Fibroblast of mammary gland (primary cell): ENCODE measurements at regions not wholly inside any gene's neighbourhood (a gene's known extent, or its start where the extent isn't known, plus 50 kb on each side); places are given as distances from the start of the nearest gene placed in this dataset.
"Not testable (repeated sequence)": the region's sequence is repeated elsewhere in the genome, so short reads cannot be mapped to it uniquely, and the experiment has no call there.

Experiments
- DNase-seq: peaks from one replicate; pipeline ENCODE4 v3.0.0-alpha.2; 2010; ENCODE audit warnings: low read depth
- H3K4me3 ChIP-seq: 2 replicates; pipeline ENCODE4 v1.5.1; 2011; ENCODE audit warnings: low read depth, mild to moderate bottlenecking, low read length, moderate library complexity; ENCODE audit not compliant: control insufficient read depth
- CTCF ChIP-seq: conservative IDR thresholded peaks from 2 replicates; pipeline ENCODE4 v1.5.1; 2011; ENCODE audit warnings: low read depth, low read length, inconsistent platforms; ENCODE audit not compliant: control insufficient read depth, insufficient read depth

- TF ChIP-seq CTCF, result no peak
- H3K4me3 ChIP-seq, result no peak overlapping the region
- no peak for DNase-seq
Measured at GRCh38 chr21:34228792-34229191, 135.0 kb upstream of the KCNE2 start.

GRCh38 chr21:34229353-34229752 lies 134.5 kb upstream of the KCNE2 start:
- DNase-seq, result no peak
- no peak for TF ChIP-seq CTCF
- no peak overlapping the region for H3K4me3 ChIP-seq

- DNase-seq, H3K4me3 ChIP-seq: not testable (repeated sequence)
Measured at GRCh38 chr21:34233741-34234140, 130.1 kb upstream of the KCNE2 start.

- no peak for DNase-seq
- TF ChIP-seq CTCF, result no peak
- H3K4me3 ChIP-seq, result no peak overlapping the region
Measured at GRCh38 chr21:34235514-34235913, 128.3 kb upstream of the KCNE2 start.

- no peak for TF ChIP-seq CTCF
- DNase-seq, result no peak
- no peak overlapping the region for H3K4me3 ChIP-seq
Measured at GRCh38 chr21:34242973-34243372, 120.8 kb upstream of the KCNE2 start.

GRCh38 chr21:34243562-34243961 lies 120.2 kb upstream of the KCNE2 start:
- TF ChIP-seq CTCF, result peak; percentile 65
- DNase-seq, result peak; percentile 39

GRCh38 chr21:34252751-34253150 lies 111.1 kb upstream of the KCNE2 start:
- no peak overlapping the region for H3K4me3 ChIP-seq
- TF ChIP-seq CTCF, result no peak
- DNase-seq, result no peak

More at GRCh38 chr21:34243562-34243961, 120.2 kb upstream of the KCNE2 start:
- H3K4me3 ChIP-seq, result no peak overlapping the region

- TF ChIP-seq CTCF, result no peak
- no peak overlapping the region for H3K4me3 ChIP-seq
- no peak for DNase-seq
Measured at GRCh38 chr21:34255073-34255472, 108.7 kb upstream of the KCNE2 start.
